HepG2 (cell line): ENCODE measurements at regions not wholly inside any gene's neighbourhood (a gene's known extent, or its start where the extent isn't known, plus 50 kb on each side); places are given as distances from the start of the nearest gene placed in this dataset.

Experiments
- ATF4 ChIP-seq, 2 experiments: fragments of 450-650 bp in 1 of 2; sonication (generic) in 1 of 2; formaldehyde crosslinking; IDR thresholded peaks; 2 replicates each; pipeline versions ENCODE4 v1.5.0 to v1.8.0; 2020 to 2022; ENCODE audit warnings: mild to moderate bottlenecking in 1 of 2, missing genetic modification reagents in 1 of 2
- ATF7-NPFF ChIP-seq: sonication (generic); formaldehyde crosslinking; IDR thresholded peaks from 2 replicates; pipeline ENCODE4 v1.8.1; 2023; ENCODE audit warnings: mild to moderate bottlenecking, low read depth, missing genetic modification reagents, moderate library complexity
- ATM ChIP-seq: fragments of 450-650 bp; IDR thresholded peaks from 2 replicates; pipeline ENCODE4 v1.7.1; 2017; ENCODE audit warnings: mild to moderate bottlenecking, borderline replicate concordance
- FOXC1 ChIP-seq: sonication (generic); formaldehyde crosslinking; IDR thresholded peaks from 2 replicates; pipeline ENCODE4 v1.8.0; 2022; ENCODE audit warnings: mild to moderate bottlenecking, missing genetic modification reagents, borderline replicate concordance
- HNRNPL ChIP-seq: fragments of 200-400 bp; formaldehyde crosslinking; IDR thresholded peaks from 2 replicates; pipeline ENCODE4 v1.6.1; 2017; ENCODE audit warnings: mild to moderate bottlenecking, low read depth, low read length
- HOMEZ ChIP-seq: IDR thresholded peaks from 2 replicates; pipeline ENCODE4 v1.6.1; 2016; ENCODE audit warnings: low read depth
- JDP2 ChIP-seq: sonication (generic); formaldehyde crosslinking; IDR thresholded peaks from 2 replicates; pipeline ENCODE4 v1.8.1; 2022; ENCODE audit warnings: missing genetic modification reagents, borderline replicate concordance
- MXD4 ChIP-seq: IDR thresholded peaks from 2 replicates; pipeline ENCODE4 v1.6.1; 2016; ENCODE audit warnings: mild to moderate bottlenecking, missing biosample characterization, missing genetic modification reagents
- NBN ChIP-seq: fragments of 450-650 bp; conservative IDR thresholded peaks from 2 replicates; pipeline ENCODE4 v1.6.1; 2017
- NFATC3 ChIP-seq: sonication (generic); formaldehyde crosslinking; IDR thresholded peaks from 2 replicates; pipeline ENCODE4 v1.5.1; 2020; ENCODE audit warnings: mild to moderate bottlenecking, missing genetic modification reagents
- PREB ChIP-seq: sonication (generic); formaldehyde crosslinking; IDR thresholded peaks from 2 replicates; pipeline ENCODE4 v1.4.0; 2020; ENCODE audit warnings: missing genetic modification reagents
- REST ChIP-seq, 2 experiments: IDR thresholded peaks; 2 replicates each; pipeline ENCODE4 v1.6.1; 2011 to 2012; ENCODE audit warnings: low read length in 2 of 2, borderline replicate concordance in 1 of 2, low read depth in 1 of 2, mild to moderate bottlenecking in 1 of 2, moderate library complexity in 1 of 2
- REXO4 ChIP-seq: sonication (generic); formaldehyde crosslinking; IDR thresholded peaks from 2 replicates; pipeline ENCODE4 v1.8.0; 2022; ENCODE audit warnings: missing genetic modification reagents, mild to moderate bottlenecking, borderline replicate concordance
- RNF2 ChIP-seq: fragments of 450-650 bp; conservative IDR thresholded peaks from 2 replicates; pipeline ENCODE4 v1.6.1; 2016; ENCODE audit warnings: low read depth
- SAP130 ChIP-seq: IDR thresholded peaks from 2 replicates; pipeline ENCODE4 v1.6.1; 2016; ENCODE audit warnings: low read depth
- SMAD1 ChIP-seq: sonication (generic); formaldehyde crosslinking; IDR thresholded peaks from 2 replicates; pipeline ENCODE4 v1.4.0; 2020; ENCODE audit warnings: missing genetic modification reagents, low read depth, mild to moderate bottlenecking, borderline replicate concordance
- SNAPC2 ChIP-seq: sonication (generic); formaldehyde crosslinking; IDR thresholded peaks from 2 replicates; pipeline ENCODE4 v1.8.1; 2022; ENCODE audit warnings: mild to moderate bottlenecking, missing genetic modification reagents
- TBX3 ChIP-seq: fragments of 450-650 bp; IDR thresholded peaks from 2 replicates; pipeline ENCODE4 v1.6.1; 2017; ENCODE audit warnings: antibody characterized with exemption, mild to moderate bottlenecking, inconsistent platforms, borderline replicate concordance
- ZNF329 ChIP-seq: sonication (generic); formaldehyde crosslinking; IDR thresholded peaks from 2 replicates; pipeline ENCODE4 v1.9.0; 2021; ENCODE audit warnings: low read depth, mild to moderate bottlenecking, missing genetic modification reagents
- ZNF543 ChIP-seq: sonication (generic); formaldehyde crosslinking; IDR thresholded peaks from 2 replicates; pipeline ENCODE4 v1.4.0; 2020; ENCODE audit warnings: mild to moderate bottlenecking, missing genetic modification reagents
- ZNF589 ChIP-seq: sonication (generic); formaldehyde crosslinking; conservative IDR thresholded peaks from 2 replicates; pipeline ENCODE4 v1.8.0; 2022; ENCODE audit warnings: mild to moderate bottlenecking, moderate library complexity, missing genetic modification reagents
- TF ChIP-seq, protein P1 (sequence below): sonication (generic); formaldehyde crosslinking; IDR thresholded peaks from 2 replicates; pipeline ENCODE4 v1.8.1; 2023; ENCODE audit warnings: mild to moderate bottlenecking, missing genetic modification reagents, borderline replicate concordance
- TF ChIP-seq, protein P2 (sequence below): sonication (generic); formaldehyde crosslinking; IDR thresholded peaks from 2 replicates; pipeline ENCODE4 v1.8.1; 2023; ENCODE audit warnings: missing genetic modification reagents, mild to moderate bottlenecking, borderline replicate concordance

GRCh38 chr19:56900573-56901097 is 60.1 kb upstream of the PEG3 start (continued):
- TF ChIP-seq, protein P1, sequence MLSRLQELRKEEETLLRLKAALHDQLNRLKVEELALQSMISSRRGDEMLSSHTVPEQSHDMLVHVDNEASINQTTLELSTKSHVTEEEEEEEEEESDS (CRISPR knock-in tag) = no peak
- TF ChIP-seq NBN (no peak), ATF4 (CRISPR knock-in tag; IDR thresholded peaks at IDR 0.05) (peak; percentile 44 to 84; a peak in 3 of 4 replicates), SNAPC2 (CRISPR knock-in tag) (peak; percentile 87), ZNF329 (CRISPR knock-in tag) (no peak), HNRNPL (no peak), PREB (CRISPR knock-in tag) (no peak), HOMEZ (0 out of 2 replicates have a peak, but pooled peaks have one; percentile 77), FOXC1 (peak; percentile 62; the same call in 1 of the 2 replicates), JDP2 (CRISPR knock-in tag) (peak; percentile 78; the same call in 1 of the 2 replicates), ZNF589 (CRISPR knock-in tag) (peak; percentile 92; the same call in 1 of the 2 replicates), TBX3 (peak; percentile 67), RNF2 (peak; percentile 64; the same call in 1 of the 2 replicates), MXD4 (CRISPR knock-in tag) (0 out of 2 replicates have a peak, but pooled peaks have one; percentile 73), REST (IDR thresholded peaks at IDR 0.05; ENCODE audit: borderline replicate concordance in 1 of 2, low read depth in 1 of 2, low read length in 2 of 2) (peak in 1 of 2 experiments; percentile 66; a peak in 2 of 4 replicates), SAP130 (CRISPR knock-in tag) (peak; percentile 86), ATM (no peak), ZNF543 (peak; percentile 94), REXO4 (CRISPR knock-in tag) (no peak), ATF7-NPFF (peak; percentile 44; the same call in 1 of the 2 replicates), SMAD1 (CRISPR knock-in tag) (no peak), NFATC3 (CRISPR knock-in tag) (peak; percentile 76; the same call in 1 of the 2 replicates)
- TF ChIP-seq, protein P2, sequence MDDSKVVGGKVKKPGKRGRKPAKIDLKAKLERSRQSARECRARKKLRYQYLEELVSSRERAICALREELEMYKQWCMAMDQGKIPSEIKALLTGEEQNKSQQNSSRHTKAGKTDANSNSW (CRISPR knock-in tag) = no peak
